ENCODE measurements at regions not wholly inside any gene's neighbourhood (a gene's known extent, or its start where the extent isn't known, plus 50 kb on each side); places are given as distances from the start of the nearest gene placed in this dataset.
"Not testable (repeated sequence)": the region's sequence is repeated elsewhere in the genome, so short reads cannot be mapped to it uniquely, and the experiment has no call there.

GRCh38 chr17:22304667-22305303 is 612.5 kb downstream of the KCNJ18 start:
- TF ChIP-seq CTCF (IDR thresholded peaks at IDR 0.05; ENCODE audit: control insufficient read depth, extremely low read depth, insufficient read depth), result no peak
- DNase-seq (ENCODE audit: low read depth), result no peak
- no peak overlapping the region for H3K4me3 ChIP-seq (ENCODE audit: low read depth, low read length)

- DNase-seq (ENCODE audit: low read depth), result no peak
Measured at GRCh38 chr17:22305356-22306071, 613.2 kb downstream of the KCNJ18 start.

DNA sequence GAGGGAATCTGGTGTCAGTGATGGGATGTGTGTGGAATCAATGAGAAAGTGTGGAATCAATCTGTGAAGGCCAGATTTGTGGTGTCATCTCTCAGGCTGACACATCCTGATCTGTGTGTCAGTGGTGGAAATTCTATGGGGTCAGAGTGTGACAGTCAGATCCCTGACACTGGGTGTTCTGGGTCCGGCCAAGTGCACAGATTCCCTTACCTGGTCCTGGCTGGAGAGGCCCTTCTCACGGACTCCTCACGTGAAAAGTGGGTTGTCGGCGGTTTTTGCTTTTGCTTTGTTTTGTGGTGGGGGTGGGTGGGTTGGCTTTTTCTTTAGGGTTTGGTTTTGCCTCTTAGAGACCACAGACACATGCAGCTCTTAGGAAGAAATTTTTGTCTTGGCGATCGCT is 618.0 kb downstream of the KCNJ18 start:
- not testable (repeated sequence) for DNase-seq (ENCODE audit: low read depth); H3K4me3 ChIP-seq (ENCODE audit: low read depth, low read length)

More at GRCh38 chr17:22305356-22306071, 613.2 kb downstream of the KCNJ18 start:
- H3K4me3 ChIP-seq (ENCODE audit: low read depth, low read length), result no peak overlapping the region
- TF ChIP-seq CTCF (IDR thresholded peaks at IDR 0.05; ENCODE audit: control insufficient read depth, extremely low read depth, insufficient read depth), result no peak

GRCh38 chr17:22310717-22311686 is 618.7 kb downstream of the KCNJ18 start:
- H3K4me3 ChIP-seq (ENCODE audit: low read depth, low read length), result peak overlapping the region; percentile 28
- DNase-seq (ENCODE audit: low read depth), result peak; percentile 79
- TF ChIP-seq CTCF (IDR thresholded peaks at IDR 0.05; ENCODE audit: control insufficient read depth, extremely low read depth, insufficient read depth), result peak; percentile 50

- not testable (repeated sequence) for DNase-seq (ENCODE audit: low read depth); H3K4me3 ChIP-seq (ENCODE audit: low read depth, low read length)
Measured at GRCh38 chr17:22321001-22321400, 628.7 kb downstream of the KCNJ18 start.

DNA sequence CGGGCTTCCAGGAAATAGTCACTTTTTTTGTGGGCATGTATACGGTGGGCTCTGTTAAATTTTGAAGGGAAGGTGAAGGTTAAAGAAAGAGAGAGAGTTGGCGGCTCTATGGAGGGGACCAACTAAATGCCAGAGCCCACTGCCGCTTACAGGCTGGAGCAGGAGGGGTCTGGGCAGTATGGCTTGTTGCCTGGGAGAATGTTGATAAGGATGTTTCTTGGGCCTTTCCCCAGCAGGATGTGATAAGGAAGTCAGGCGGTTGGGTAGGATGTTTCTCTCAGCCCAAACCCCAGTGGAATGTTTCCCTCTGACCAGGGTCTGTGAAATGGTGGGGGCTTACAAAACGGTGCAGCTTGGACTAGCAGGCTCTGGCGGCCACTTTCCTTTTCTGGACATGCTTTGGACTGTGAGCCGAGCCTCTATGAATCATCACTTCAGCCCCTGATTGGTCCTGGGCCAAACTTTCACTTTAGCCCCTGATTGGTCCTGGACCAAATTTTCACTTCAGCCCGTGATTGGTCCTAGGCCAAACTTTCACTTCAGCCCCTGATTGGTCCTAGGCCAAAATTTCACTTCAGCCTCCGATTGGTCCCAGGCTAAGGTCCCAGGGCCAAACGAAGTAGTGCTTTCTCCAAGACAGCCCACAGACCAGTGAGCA is 630.7 kb downstream of the KCNJ18 start:
- H3K4me3 ChIP-seq (ENCODE audit: low read depth, low read length), result not testable (repeated sequence)

GRCh38 chr17:22337467-22337866 is 645.1 kb downstream of the KCNJ18 start:
- no peak for DNase-seq (ENCODE audit: low read depth)
- H3K4me3 ChIP-seq (ENCODE audit: low read depth, low read length), result no peak overlapping the region
- TF ChIP-seq CTCF (IDR thresholded peaks at IDR 0.05; ENCODE audit: control insufficient read depth, extremely low read depth, insufficient read depth), result 0 out of 2 replicates have a peak, but pooled peaks have one; percentile 17

More for the DNA sequence above, 630.7 kb downstream of the KCNJ18 start:
- DNase-seq (ENCODE audit: low read depth), result not testable (repeated sequence)

GRCh38 chr17:22356603-22357002 is 664.3 kb downstream of the KCNJ18 start:
- not testable (repeated sequence) for H3K4me3 ChIP-seq (ENCODE audit: low read depth, low read length); DNase-seq (ENCODE audit: low read depth)

DNA sequence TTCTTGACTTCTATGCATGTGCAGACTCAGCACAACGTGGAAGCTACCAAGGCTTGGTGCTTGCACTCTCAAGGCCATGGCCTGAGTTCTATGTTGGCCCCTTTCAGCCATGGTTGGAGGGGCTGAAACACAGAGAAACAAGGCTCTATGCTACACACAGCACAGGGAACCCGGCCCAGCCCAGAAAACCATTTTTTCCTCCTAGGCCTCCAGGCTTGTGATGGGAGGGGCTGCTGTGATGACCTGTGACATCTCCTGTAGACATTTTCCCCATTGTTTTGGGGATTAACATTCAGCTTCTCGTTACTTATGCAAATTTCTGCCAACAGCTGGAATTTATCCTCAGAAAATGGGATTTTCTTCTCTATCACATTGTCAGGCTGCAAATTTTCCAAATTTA is 678.7 kb downstream of the KCNJ18 start:
- H3K4me3 ChIP-seq (ENCODE audit: low read depth, low read length); DNase-seq (ENCODE audit: low read depth): not testable (repeated sequence)
